ENCODE measurements at regions not wholly inside any gene's neighbourhood (a gene's known extent, or its start where the extent isn't known, plus 50 kb on each side); places are given as distances from the start of the nearest gene placed in this dataset.

DNA sequence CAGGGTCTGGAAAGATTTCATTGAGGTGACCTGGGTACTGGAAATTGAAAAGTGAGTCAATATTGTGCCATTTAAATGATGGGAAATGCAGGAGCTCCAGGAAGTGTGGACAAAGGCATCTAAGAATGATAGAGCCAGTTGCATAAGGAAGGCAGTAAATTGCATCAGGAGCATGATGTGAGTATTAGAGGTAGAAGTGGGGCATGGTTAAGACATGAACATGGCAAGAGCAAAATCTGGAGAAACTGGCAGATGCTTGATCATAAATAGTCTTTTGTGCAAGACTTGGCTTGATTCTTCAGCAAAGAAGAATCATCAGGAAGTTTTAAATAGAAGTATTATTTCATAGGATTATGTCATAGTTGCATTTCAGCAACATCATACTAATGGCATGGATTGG lies 157.4 kb upstream of the PUM3 start:
- CTCF ChIA-PET: no interaction called here
- no peak for TF ChIP-seq ZBTB33 (IDR thresholded peaks at IDR 0.05; ENCODE audit: extremely low read depth, insufficient replicate concordance, low read length)
- TF ChIP-seq POLR2AphosphoS5 (IDR thresholded peaks at IDR 0.05; ENCODE audit: low read depth, low read length): no peak
- TF ChIP-seq, protein P1, sequence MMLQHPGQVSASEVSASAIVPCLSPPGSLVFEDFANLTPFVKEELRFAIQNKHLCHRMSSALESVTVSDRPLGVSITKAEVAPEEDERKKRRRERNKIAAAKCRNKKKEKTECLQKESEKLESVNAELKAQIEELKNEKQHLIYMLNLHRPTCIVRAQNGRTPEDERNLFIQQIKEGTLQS (IDR thresholded peaks at IDR 0.05): no peak
- TF ChIP-seq JUND (IDR thresholded peaks at IDR 0.05): no peak
- no peak for TF ChIP-seq EZH2phosphoT487 (IDR thresholded peaks at IDR 0.05; ENCODE audit: borderline replicate concordance)
- TF ChIP-seq, protein P2, sequence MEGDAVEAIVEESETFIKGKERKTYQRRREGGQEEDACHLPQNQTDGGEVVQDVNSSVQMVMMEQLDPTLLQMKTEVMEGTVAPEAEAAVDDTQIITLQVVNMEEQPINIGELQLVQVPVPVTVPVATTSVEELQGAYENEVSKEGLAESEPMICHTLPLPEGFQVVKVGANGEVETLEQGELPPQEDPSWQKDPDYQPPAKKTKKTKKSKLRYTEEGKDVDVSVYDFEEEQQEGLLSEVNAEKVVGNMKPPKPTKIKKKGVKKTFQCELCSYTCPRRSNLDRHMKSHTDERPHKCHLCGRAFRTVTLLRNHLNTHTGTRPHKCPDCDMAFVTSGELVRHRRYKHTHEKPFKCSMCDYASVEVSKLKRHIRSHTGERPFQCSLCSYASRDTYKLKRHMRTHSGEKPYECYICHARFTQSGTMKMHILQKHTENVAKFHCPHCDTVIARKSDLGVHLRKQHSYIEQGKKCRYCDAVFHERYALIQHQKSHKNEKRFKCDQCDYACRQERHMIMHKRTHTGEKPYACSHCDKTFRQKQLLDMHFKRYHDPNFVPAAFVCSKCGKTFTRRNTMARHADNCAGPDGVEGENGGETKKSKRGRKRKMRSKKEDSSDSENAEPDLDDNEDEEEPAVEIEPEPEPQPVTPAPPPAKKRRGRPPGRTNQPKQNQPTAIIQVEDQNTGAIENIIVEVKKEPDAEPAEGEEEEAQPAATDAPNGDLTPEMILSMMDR (IDR thresholded peaks at IDR 0.05 in 2 of 3, conservative IDR thresholded peaks at IDR 0.05 in 1 of 3; ENCODE audit: borderline replicate concordance in 1 of 3, insufficient read depth in 1 of 3, low read depth in 2 of 3, low read length in 2 of 3): no peak
- TF ChIP-seq, protein P3, sequence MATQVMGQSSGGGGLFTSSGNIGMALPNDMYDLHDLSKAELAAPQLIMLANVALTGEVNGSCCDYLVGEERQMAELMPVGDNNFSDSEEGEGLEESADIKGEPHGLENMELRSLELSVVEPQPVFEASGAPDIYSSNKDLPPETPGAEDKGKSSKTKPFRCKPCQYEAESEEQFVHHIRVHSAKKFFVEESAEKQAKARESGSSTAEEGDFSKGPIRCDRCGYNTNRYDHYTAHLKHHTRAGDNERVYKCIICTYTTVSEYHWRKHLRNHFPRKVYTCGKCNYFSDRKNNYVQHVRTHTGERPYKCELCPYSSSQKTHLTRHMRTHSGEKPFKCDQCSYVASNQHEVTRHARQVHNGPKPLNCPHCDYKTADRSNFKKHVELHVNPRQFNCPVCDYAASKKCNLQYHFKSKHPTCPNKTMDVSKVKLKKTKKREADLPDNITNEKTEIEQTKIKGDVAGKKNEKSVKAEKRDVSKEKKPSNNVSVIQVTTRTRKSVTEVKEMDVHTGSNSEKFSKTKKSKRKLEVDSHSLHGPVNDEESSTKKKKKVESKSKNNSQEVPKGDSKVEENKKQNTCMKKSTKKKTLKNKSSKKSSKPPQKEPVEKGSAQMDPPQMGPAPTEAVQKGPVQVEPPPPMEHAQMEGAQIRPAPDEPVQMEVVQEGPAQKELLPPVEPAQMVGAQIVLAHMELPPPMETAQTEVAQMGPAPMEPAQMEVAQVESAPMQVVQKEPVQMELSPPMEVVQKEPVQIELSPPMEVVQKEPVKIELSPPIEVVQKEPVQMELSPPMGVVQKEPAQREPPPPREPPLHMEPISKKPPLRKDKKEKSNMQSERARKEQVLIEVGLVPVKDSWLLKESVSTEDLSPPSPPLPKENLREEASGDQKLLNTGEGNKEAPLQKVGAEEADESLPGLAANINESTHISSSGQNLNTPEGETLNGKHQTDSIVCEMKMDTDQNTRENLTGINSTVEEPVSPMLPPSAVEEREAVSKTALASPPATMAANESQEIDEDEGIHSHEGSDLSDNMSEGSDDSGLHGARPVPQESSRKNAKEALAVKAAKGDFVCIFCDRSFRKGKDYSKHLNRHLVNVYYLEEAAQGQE (IDR thresholded peaks at IDR 0.05; ENCODE audit: low read depth): no peak
- TF ChIP-seq FOSL1 (IDR thresholded peaks at IDR 0.05; ENCODE audit: low read depth): no peak
- TF ChIP-seq SP1 (IDR thresholded peaks at IDR 0.05; ENCODE audit: low read depth): no peak
- TF ChIP-seq SIN3A (IDR thresholded peaks at IDR 0.05; ENCODE audit: low read depth): no peak
- no peak for TF ChIP-seq POLR2A (IDR thresholded peaks at IDR 0.05; ENCODE audit: borderline replicate concordance, extremely low read depth, insufficient read depth, insufficient read length)
- TF ChIP-seq ZFX (IDR thresholded peaks at IDR 0.05): no peak
- TF ChIP-seq TCF7L2 (IDR thresholded peaks at IDR 0.05; ENCODE audit: borderline replicate concordance, extremely low read depth, insufficient read depth, insufficient read length): no peak
- TF ChIP-seq ZNF274 (IDR thresholded peaks at IDR 0.05; ENCODE audit: low read depth, low read length): no peak
- no peak for TF ChIP-seq CEBPB (IDR thresholded peaks at IDR 0.05; ENCODE audit: low read depth)
- TF ChIP-seq ELF1 (IDR thresholded peaks at IDR 0.05; ENCODE audit: borderline replicate concordance, low read depth): no peak
- no peaks in the 10 kb centered on the region for H3K9me3 ChIP-seq (ENCODE audit: control insufficient read depth in 1 of 2, insufficient read depth in 1 of 2, low read depth in 1 of 2, low read length in 2 of 2)

More for the DNA sequence above, 157.4 kb upstream of the PUM3 start:
- BruUV-seq (replicated peaks): no TSS peak
- no peaks in the 10 kb centered on the region for H4K20me1 ChIP-seq (ENCODE audit: insufficient read depth)
- H3K4me2 ChIP-seq (ENCODE audit: low read length): no peak overlapping the region
- no peaks in the 10 kb centered on the region for H3K79me2 ChIP-seq (ENCODE audit: insufficient read depth, low read length)
- H3K4me3 ChIP-seq (replicated peaks in 1 of 2; ENCODE audit: low read depth in 1 of 2, low read length in 2 of 2): no peak overlapping the region
- DNase-seq (ENCODE audit: low read depth, low spot score): no peak
- intact Hi-C loops (cut with micrococcal nuclease): no loop called here
- H3K27ac ChIP-seq (ENCODE audit: low read depth, low read length): no peak overlapping the region
- H3K27me3 ChIP-seq (ENCODE audit: insufficient read depth, low read length): peaks cover 30% of the 10 kb centered on the region
- H3K4me1 ChIP-seq (ENCODE audit: control insufficient read depth in 1 of 2, insufficient read depth in 2 of 2, low read length in 2 of 2): no peaks in the 10 kb centered on the region
- H3K36me3 ChIP-seq (ENCODE audit: control insufficient read depth in 1 of 2, insufficient read depth in 2 of 2, low read length in 2 of 2): no peaks in the 10 kb centered on the region
- ChIA-PET RAD21 (ENCODE audit: low non-redundant PET in 1 of 2, low total read pairs in 2 of 2, uncharacterized antibody in 2 of 2, unreplicated experiment in 2 of 2) (no interaction called here), POLR2A (no interaction called here)
- H2AFZ ChIP-seq (ENCODE audit: low read depth, low read length, poor library complexity, severe bottlenecking): no peak overlapping the region
- no peak overlapping the region for H3K9ac ChIP-seq (ENCODE audit: low read length)
- no peak for ATAC-seq
- H3K9me2 ChIP-seq (ENCODE audit: insufficient read depth): no peaks in the 10 kb centered on the region

Measured in HCT116 (cell line).